GM10248 (cell line): ENCODE measurements at regions not wholly inside any gene's neighbourhood (a gene's known extent, or its start where the extent isn't known, plus 50 kb on each side); places are given as distances from the start of the nearest gene placed in this dataset.

Experiments used
- CTCF ChIA-PET: fragments of 300-600 bp; sonication (Branson Sonifier 250); formaldehyde crosslinking; extraction: SDS; loops from one replicate; lab custom pipeline; 2021; ENCODE audit warnings: antibody characterized with exemption; lab: Yijun Ruan, JAX
- POLR2A ChIA-PET: fragments of 350-650 bp; sonication (Branson Sonifier 250); formaldehyde crosslinking; extraction: SDS; loops from one replicate; lab custom pipeline; 2020; ENCODE audit warnings: antibody characterized with exemption; lab: Yijun Ruan, JAX
- DNase-seq: peaks from one replicate; pipeline ENCODE4 v3.0.0; 2012; ENCODE audit errors: extremely low spot score
- TF ChIP-seq, protein P1 (sequence below): IDR thresholded peaks from 2 replicates; pipeline ENCODE4 v1.5.1; 2012; ENCODE audit warnings: mild to moderate bottlenecking, low read depth; ENCODE audit errors: extremely low read depth, missing control alignments, control extremely low read depth

GRCh38 chr2:38158378-38159118, 82.6 kb upstream of the CYP1B1 start:
- ChIA-PET CTCF (interaction anchor here (1.0 to 2.5 kb wide), 2 partner anchors 8 to 15 kb away, joined by 3 to 15 read pairs; no protein-coding TSS in a partner anchor), POLR2A (no interaction called here)
- TF ChIP-seq, protein P1, sequence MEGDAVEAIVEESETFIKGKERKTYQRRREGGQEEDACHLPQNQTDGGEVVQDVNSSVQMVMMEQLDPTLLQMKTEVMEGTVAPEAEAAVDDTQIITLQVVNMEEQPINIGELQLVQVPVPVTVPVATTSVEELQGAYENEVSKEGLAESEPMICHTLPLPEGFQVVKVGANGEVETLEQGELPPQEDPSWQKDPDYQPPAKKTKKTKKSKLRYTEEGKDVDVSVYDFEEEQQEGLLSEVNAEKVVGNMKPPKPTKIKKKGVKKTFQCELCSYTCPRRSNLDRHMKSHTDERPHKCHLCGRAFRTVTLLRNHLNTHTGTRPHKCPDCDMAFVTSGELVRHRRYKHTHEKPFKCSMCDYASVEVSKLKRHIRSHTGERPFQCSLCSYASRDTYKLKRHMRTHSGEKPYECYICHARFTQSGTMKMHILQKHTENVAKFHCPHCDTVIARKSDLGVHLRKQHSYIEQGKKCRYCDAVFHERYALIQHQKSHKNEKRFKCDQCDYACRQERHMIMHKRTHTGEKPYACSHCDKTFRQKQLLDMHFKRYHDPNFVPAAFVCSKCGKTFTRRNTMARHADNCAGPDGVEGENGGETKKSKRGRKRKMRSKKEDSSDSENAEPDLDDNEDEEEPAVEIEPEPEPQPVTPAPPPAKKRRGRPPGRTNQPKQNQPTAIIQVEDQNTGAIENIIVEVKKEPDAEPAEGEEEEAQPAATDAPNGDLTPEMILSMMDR: no peak
- DNase-seq: no peak

GRCh38 chr2:38156436-38156835, 80.5 kb upstream of the CYP1B1 start:
- DNase-seq: no peak
- ChIA-PET POLR2A (interaction anchor here (0.6 kb wide), 1 partner anchor 480 kb away, joined by 4 read pairs; no protein-coding TSS in a partner anchor), CTCF (interaction anchor here (0.8 to 2.5 kb wide), 11 partner anchors 10 to 352 kb away, joined by 3 to 15 read pairs (median 4); partner anchors contain the start of gene CYP1B1)
- TF ChIP-seq, protein P1: no peak

DNA sequence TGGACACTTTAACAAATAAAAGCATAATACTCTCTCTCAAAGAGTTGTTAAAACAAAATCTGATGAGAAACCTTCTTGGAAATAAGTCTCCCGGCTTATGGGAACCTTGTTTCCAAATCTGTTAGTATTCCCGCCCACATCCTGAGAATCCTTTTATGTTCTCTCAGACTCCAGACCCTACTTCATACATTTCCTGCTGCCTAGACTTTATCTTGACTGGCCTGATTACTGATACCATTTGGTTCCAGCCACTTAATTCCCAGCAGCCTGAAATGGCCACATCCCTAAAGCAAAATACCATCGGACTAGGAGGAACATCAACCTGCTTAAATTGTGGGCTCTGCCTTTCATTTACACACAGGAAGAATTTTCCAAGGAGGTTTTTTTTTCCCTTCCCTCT, 79.1 kb upstream of the CYP1B1 start:
- TF ChIP-seq, protein P1: no peak
- no peak for DNase-seq
- ChIA-PET CTCF (no interaction called here), POLR2A (no interaction called here)

DNA sequence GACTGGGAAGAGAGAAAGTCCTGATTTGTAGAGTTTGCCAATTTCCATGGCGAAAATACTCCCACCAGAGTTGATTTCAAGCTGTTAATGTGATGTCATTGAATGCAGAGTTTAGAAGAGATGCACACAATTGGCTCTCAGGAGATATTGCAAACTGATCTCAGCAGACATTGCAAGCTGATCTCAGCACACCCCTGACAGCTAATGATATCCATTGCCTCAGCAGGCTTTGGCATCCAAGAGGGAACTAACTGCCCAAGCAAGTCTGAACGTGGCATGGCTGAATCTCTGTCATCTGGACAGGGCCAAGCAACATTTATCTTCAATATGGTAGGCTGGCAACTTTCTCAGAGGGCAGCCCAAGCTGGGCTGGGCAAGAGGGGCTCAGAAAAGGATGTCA, 78.4 kb upstream of the CYP1B1 start:
- ChIA-PET POLR2A (no interaction called here), CTCF (no interaction called here)
- no peak for DNase-seq
- TF ChIP-seq, protein P1: no peak

- CTCF ChIA-PET: no interaction called here
- TF ChIP-seq, protein P1: no peak
- DNase-seq: no peak
- POLR2A ChIA-PET: no interaction called here
Observed at GRCh38 chr2:38153476-38154135, 77.7 kb upstream of the CYP1B1 start.

DNA sequence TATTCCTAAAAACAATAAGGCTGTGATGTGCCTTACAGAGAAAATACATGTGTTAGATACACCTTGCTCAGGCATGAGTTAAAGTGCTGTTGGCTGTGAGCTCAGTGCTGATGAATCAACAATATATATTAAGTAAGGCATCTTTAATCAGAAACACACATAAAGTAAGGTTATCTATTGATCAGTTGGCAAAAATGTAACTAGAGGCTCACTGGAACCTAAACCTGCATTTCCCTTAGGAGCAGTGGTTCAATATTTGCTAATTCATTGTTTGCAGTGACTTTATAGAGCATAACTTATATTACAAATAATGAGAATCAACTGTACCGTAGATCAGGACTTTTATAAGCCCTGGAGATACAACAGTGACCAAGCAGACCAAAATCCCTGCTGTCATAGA, 77.0 kb upstream of the CYP1B1 start:
- TF ChIP-seq, protein P1: no peak
- POLR2A ChIA-PET: no interaction called here
- DNase-seq: no peak
- CTCF ChIA-PET: interaction anchor here (0.9 to 1.4 kb wide), 2 partner anchors 44 to 356 kb away, joined by 3 read pairs; no protein-coding TSS in a partner anchor
